ENCODE measurements at regions not wholly inside any gene's neighbourhood (a gene's known extent, or its start where the extent isn't known, plus 50 kb on each side); places are given as distances from the start of the nearest gene placed in this dataset.

DNA sequence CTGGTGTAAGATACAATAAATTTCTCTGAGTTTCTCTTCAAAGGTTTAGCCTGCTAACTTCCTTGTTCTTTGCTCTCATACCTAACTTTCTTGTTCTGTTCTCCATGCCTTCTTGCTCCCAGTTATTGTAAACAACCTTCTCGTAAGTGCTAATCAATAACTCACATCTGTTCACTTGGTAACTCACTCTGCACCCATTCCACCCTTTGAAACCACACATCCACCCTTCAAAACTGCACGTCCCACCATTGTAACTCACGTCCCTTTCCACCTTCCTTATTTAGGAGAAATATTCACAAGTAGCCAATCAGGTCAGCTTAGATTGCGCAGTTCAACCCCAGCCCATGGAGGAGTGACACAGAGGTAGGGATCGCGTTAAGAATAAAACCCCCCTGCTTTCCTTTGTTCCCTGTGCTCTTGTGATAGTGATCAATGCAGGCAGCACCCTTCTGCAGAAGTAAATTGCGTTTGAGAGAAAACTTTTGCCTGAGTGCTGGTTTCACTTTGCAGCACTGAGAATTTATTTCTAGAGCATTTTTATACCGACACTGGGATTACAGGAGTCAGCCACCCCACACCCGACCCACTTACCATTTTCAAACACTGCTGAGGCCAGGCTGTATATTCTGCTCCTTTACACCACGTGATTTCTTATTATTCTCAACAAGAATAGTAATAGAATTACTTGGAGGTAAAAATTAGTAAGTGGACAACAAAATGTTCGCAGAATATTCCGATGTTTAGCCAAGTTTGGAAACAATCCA is 789.2 kb upstream of the RGS18 start:
- no peak for DNase-seq (ENCODE audit: low read depth)
- no peak overlapping the region for H3K4me3 ChIP-seq (ENCODE audit: low read depth, low read length)
- TF ChIP-seq, protein P1, sequence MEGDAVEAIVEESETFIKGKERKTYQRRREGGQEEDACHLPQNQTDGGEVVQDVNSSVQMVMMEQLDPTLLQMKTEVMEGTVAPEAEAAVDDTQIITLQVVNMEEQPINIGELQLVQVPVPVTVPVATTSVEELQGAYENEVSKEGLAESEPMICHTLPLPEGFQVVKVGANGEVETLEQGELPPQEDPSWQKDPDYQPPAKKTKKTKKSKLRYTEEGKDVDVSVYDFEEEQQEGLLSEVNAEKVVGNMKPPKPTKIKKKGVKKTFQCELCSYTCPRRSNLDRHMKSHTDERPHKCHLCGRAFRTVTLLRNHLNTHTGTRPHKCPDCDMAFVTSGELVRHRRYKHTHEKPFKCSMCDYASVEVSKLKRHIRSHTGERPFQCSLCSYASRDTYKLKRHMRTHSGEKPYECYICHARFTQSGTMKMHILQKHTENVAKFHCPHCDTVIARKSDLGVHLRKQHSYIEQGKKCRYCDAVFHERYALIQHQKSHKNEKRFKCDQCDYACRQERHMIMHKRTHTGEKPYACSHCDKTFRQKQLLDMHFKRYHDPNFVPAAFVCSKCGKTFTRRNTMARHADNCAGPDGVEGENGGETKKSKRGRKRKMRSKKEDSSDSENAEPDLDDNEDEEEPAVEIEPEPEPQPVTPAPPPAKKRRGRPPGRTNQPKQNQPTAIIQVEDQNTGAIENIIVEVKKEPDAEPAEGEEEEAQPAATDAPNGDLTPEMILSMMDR (IDR thresholded peaks at IDR 0.05; ENCODE audit: insufficient read depth, low read length), result no peak

DNA sequence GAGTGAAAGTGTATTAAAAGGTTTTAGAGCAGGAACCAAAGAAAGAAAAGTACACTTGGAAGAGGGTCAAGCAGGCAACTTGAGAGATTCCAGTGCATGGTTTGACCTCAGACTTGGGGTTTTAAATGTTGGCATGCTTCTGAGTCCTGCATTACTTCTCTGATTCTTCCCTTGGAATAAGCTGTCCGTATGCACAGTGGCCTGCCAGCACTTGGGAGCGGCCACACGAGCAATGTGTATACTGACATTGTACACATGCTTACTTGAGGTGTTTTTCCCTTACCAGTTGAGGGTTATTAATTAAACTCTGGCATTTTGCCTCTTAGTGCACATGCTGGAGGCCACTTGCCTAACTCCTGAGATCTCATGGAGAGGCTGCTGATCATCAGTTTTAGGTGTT is 786.6 kb upstream of the RGS18 start:
- H3K4me3 ChIP-seq (ENCODE audit: low read depth, low read length), result no peak overlapping the region
- TF ChIP-seq, protein P1 (IDR thresholded peaks at IDR 0.05; ENCODE audit: insufficient read depth, low read length), result no peak
- DNase-seq (ENCODE audit: low read depth), result no peak

DNA sequence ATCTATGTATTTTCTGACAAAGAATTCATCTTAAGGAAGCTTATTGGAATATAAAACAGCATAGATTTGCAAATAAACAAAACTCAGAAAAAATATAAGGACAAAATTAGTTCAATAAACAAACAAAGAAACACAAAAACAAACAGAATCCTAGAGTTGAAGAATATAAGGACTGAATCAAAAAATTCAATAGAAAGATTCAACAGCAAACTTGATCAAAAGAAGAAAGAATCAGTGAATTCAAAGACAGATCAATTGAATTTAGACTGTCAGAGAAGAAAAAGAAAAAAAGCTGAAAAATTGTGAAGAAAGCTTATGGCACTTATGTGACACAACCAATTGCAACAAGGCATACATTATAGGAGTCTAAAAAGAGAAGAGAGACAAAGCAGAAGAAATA is 770.0 kb upstream of the RGS18 start:
- DNase-seq (ENCODE audit: low read depth), result no peak
- H3K4me3 ChIP-seq (ENCODE audit: low read depth, low read length), result no peak overlapping the region
- TF ChIP-seq, protein P1 (IDR thresholded peaks at IDR 0.05; ENCODE audit: insufficient read depth, low read length), result no peak

DNA sequence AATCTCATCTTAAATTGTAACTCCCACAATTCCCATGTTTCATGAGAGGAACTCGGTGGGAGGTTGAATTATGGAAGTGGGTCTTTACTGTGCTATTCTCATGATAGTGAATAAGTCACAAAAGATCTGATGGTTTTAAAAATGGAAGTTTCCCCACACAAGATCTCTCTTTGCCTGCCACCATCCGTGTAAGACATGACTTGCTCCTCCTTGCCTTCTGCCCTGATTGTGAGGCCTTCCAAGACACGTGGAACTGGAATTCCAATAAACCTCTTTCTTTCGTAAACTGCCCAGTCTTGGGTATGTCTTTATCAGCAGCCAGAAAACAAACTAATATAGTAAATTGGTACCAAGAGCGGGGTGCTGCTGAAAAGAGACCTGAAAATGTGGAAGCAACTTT is 761.6 kb upstream of the RGS18 start:
- no peak for DNase-seq (ENCODE audit: low read depth)
- no peak overlapping the region for H3K4me3 ChIP-seq (ENCODE audit: low read depth, low read length)
- TF ChIP-seq, protein P1 (IDR thresholded peaks at IDR 0.05; ENCODE audit: insufficient read depth, low read length), result no peak

DNA sequence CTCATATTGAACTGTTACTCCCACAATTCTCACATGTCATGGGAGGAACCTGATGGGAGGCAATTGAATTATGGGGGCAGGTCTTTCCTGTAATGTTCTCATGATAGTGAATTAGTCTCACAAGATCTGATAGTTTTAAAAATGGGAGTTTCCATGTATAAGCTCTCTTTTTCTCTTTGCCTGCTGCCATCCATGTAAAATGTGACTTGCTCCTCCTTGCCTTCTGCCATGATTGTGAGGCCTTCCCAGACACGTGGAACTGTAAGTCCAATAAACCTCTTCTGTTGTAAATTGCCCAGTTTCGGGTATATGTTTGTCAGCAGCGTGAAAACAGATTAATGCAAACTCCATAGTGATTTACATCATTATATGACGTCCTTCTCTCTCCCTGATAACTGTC is 759.7 kb upstream of the RGS18 start:
- TF ChIP-seq, protein P1 (IDR thresholded peaks at IDR 0.05; ENCODE audit: insufficient read depth, low read length), result no peak
- no peak overlapping the region for H3K4me3 ChIP-seq (ENCODE audit: low read depth, low read length)
- no peak for DNase-seq (ENCODE audit: low read depth)

DNA sequence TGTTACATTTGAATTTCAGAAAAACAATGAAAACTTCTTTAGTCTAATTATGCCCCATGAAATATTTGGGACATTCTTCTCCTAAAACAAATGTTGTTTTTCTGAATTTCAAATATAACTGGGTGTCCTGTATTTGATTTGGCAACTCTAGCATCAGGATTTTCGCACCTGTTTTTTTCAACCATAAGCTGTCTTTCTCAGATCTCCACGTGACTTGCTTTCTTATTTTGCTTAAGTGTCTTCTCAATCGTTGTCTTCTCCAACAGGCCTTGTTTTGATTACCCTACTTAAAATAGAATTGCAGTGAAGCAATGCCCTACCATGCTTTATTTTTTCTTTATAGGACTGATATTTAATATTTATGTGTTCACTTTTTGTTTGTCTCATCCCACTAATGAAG is 752.8 kb upstream of the RGS18 start:
- H3K4me3 ChIP-seq (ENCODE audit: low read depth, low read length), result no peak overlapping the region
- DNase-seq (ENCODE audit: low read depth), result no peak
- TF ChIP-seq, protein P1 (IDR thresholded peaks at IDR 0.05; ENCODE audit: insufficient read depth, low read length), result no peak

Measured in fibroblast of the aortic adventitia (primary cell).